Smooth muscle cell (in vitro differentiated cells): ENCODE measurements at regions not wholly inside any gene's neighbourhood (a gene's known extent, or its start where the extent isn't known, plus 50 kb on each side); places are given as distances from the start of the nearest gene placed in this dataset.
A peak's percentile ranks its signal among the peaks of the same experiment; 100 is the strongest.

Experiments used
- DNase-seq: peaks from one replicate; lab custom pipeline; 2025; ENCODE audit not compliant: unreplicated experiment; lab: John Stamatoyannopoulos, UW
- H2AFZ ChIP-seq: fragments of 200-600 bp; sonication (generic); 2 replicates; pipeline ENCODE4 v1.6.0; 2016; ENCODE audit warnings: antibody characterized with exemption, low read depth, mild to moderate bottlenecking
- H3F3A ChIP-seq: fragments of 200-600 bp; sonication (generic); 2 replicates; pipeline ENCODE4 v1.6.0; 2017; ENCODE audit warnings: antibody characterized with exemption, low read depth
- H3K27ac ChIP-seq: fragments of 200-600 bp; sonication (generic); 2 replicates; pipeline ENCODE4 v1.5.1; 2016; ENCODE audit warnings: low read depth, mild to moderate bottlenecking
- H3K27me3 ChIP-seq: fragments of 200-600 bp; sonication (generic); 2 replicates; pipeline ENCODE4 v1.6.1; 2016; ENCODE audit warnings: low read depth, mild to moderate bottlenecking
- H3K36me3 ChIP-seq: fragments of 200-600 bp; sonication (generic); 2 replicates; pipeline ENCODE4 v1.5.1; 2016; ENCODE audit warnings: low read depth
- H3K4me1 ChIP-seq: fragments of 200-600 bp; sonication (generic); 2 replicates; pipeline ENCODE4 v1.5.1; 2016; ENCODE audit warnings: low read depth
- H3K4me2 ChIP-seq: fragments of 200-600 bp; sonication (generic); 2 replicates; pipeline ENCODE4 v1.6.0; 2016; ENCODE audit warnings: mild to moderate bottlenecking
- H3K4me3 ChIP-seq: fragments of 200-600 bp; sonication (generic); 2 replicates; pipeline ENCODE4 v1.5.1; 2016; ENCODE audit warnings: mild to moderate bottlenecking
- H3K79me2 ChIP-seq: fragments of 200-600 bp; sonication (generic); 2 replicates; pipeline ENCODE4 v1.6.0; 2016; ENCODE audit warnings: low read depth, mild to moderate bottlenecking
- H3K9ac ChIP-seq: fragments of 200-600 bp; sonication (generic); 2 replicates; pipeline ENCODE4 v1.6.0; 2016; ENCODE audit warnings: low read depth
- H3K9me3 ChIP-seq: fragments of 200-600 bp; sonication (generic); replicated peaks from 2 replicates; pipeline ENCODE4 v1.5.1; 2016; ENCODE audit warnings: low read depth
- H4K20me1 ChIP-seq: fragments of 200-600 bp; sonication (generic); 2 replicates; pipeline ENCODE4 v1.6.0; 2016; ENCODE audit warnings: low read depth
- WGBS: methylation state at CpG from one replicate; pipeline ENCODE4 v1.1.7; 2016; ENCODE audit warnings: low lambda C conversion rate; 5-methylcytosine and 5-hydroxymethylcytosine counted together
- TF ChIP-seq, protein P1 (sequence below): fragments of 200-600 bp; sonication (generic); IDR thresholded peaks from 2 replicates; pipeline ENCODE4 v1.5.1; 2017; ENCODE audit warnings: borderline replicate concordance, mild to moderate bottlenecking, antibody characterized with exemption; ENCODE audit not compliant: insufficient read depth, poor library complexity, severe bottlenecking

DNA sequence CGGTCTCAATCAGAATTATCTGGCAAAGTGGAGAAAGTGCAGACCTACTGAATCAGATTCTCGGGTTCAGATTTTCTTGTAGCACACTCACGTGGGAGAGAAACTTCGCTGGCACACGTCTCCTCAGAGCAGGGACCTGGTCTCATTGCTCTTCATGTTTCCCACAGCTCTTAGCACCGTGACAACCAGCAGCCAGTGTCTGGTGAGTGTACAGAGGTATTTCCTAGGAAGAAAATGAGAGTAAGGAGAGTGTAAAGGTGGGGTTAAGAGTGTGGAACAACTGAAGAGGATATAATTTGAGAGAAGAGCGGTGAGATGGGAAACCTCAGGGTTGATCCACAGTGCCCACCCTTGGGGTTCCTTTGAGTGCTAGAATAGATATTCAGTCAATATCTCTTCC is 89.2 kb downstream of the ARF6 start:
- no peak for DNase-seq
- peaks cover 6% of the 10 kb centered on the region for H3K4me1 ChIP-seq
- H3K9ac ChIP-seq: peak overlapping the region; percentile 25
- 62% methylated on average over 7 of the region's 7 CpGs for WGBS
- H3K4me2 ChIP-seq: peak overlapping the region; percentile 22
- peak overlapping the region; percentile 82 for H3K27ac ChIP-seq
- H3K9me3 ChIP-seq: no peaks in the 10 kb centered on the region
- H3K4me3 ChIP-seq: no peak overlapping the region
- no peaks in the 10 kb centered on the region for H3K27me3 ChIP-seq
- H4K20me1 ChIP-seq: no peaks in the 10 kb centered on the region
- TF ChIP-seq, protein P1, sequence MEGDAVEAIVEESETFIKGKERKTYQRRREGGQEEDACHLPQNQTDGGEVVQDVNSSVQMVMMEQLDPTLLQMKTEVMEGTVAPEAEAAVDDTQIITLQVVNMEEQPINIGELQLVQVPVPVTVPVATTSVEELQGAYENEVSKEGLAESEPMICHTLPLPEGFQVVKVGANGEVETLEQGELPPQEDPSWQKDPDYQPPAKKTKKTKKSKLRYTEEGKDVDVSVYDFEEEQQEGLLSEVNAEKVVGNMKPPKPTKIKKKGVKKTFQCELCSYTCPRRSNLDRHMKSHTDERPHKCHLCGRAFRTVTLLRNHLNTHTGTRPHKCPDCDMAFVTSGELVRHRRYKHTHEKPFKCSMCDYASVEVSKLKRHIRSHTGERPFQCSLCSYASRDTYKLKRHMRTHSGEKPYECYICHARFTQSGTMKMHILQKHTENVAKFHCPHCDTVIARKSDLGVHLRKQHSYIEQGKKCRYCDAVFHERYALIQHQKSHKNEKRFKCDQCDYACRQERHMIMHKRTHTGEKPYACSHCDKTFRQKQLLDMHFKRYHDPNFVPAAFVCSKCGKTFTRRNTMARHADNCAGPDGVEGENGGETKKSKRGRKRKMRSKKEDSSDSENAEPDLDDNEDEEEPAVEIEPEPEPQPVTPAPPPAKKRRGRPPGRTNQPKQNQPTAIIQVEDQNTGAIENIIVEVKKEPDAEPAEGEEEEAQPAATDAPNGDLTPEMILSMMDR: no peak
- H3K36me3 ChIP-seq: no peaks in the 10 kb centered on the region
- H3K79me2 ChIP-seq: no peaks in the 10 kb centered on the region
- H2AFZ ChIP-seq: peak overlapping the region; percentile 5
- H3F3A ChIP-seq: peaks cover 3% of the 10 kb centered on the region

DNA sequence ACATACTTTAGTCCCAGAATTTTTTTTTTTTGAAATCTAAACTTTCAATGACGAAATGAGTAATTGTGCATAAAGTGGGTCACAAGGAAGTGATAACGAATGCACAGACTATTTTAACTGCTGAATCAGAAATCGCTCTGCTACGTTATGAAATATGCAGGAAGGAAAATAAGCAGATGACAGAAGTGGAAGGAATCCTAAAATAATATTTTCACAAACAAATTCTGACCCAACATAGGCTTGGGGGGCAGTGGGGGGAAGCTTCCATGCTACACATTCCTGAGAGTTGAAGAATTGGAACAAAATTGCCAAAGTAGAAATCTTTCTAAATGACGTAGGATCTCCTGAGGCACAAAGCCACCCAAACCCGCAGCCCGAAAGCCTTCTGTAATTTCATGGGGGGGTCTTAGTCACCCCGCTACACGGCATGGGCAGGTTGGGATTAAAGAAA is 89.6 kb downstream of the ARF6 start:
- Histone ChIP-seq H3K4me1 (peaks cover 6% of the 10 kb centered on the region), H3K9me3 (no peaks in the 10 kb centered on the region), H3K36me3 (no peaks in the 10 kb centered on the region), H3F3A (peaks cover 3% of the 10 kb centered on the region), H3K4me3 (no peak overlapping the region), H2AFZ (peak overlapping the region; percentile 5), H3K9ac (peak overlapping the region; percentile 25), H3K79me2 (no peaks in the 10 kb centered on the region), H3K27me3 (no peaks in the 10 kb centered on the region), H3K4me2 (peak overlapping the region; percentile 22), H3K27ac (peak overlapping the region; percentile 82), H4K20me1 (no peaks in the 10 kb centered on the region)
- DNase-seq: no peak
- WGBS: 62% methylated on average over 9 of the region's 9 CpGs
- TF ChIP-seq, protein P1: no peak

DNA sequence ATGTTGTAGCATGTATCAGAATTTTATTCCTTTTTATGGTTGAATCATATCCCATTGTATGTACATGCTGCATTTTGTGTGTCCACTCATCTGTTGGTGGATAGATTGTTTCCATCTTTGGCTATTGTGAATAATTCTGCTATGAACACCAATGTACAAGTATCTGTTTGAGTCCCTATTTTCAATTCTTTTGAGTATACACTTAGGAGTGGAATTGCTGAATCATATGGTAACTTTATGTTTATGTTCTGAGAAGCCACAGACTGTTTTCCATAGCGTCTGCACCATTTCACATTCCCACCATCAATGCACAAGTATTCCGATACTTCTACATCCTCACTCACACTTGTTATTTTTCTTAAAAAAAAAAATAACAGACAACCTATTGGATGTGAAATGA is 91.5 kb downstream of the ARF6 start:
- peak overlapping the region; percentile 49 for H3K4me2 ChIP-seq
- H4K20me1 ChIP-seq: no peaks in the 10 kb centered on the region
- no peak overlapping the region for H2AFZ ChIP-seq
- TF ChIP-seq, protein P1: no peak
- H3F3A ChIP-seq: peaks cover 9% of the 10 kb centered on the region
- no peak for DNase-seq
- H3K4me3 ChIP-seq: no peak overlapping the region
- no peaks in the 10 kb centered on the region for H3K27me3 ChIP-seq
- no peaks in the 10 kb centered on the region for H3K79me2 ChIP-seq
- no peak overlapping the region for H3K9ac ChIP-seq
- H3K4me1 ChIP-seq: peaks cover 9% of the 10 kb centered on the region
- H3K36me3 ChIP-seq: no peaks in the 10 kb centered on the region
- peak overlapping the region; percentile 82 for H3K27ac ChIP-seq
- no peaks in the 10 kb centered on the region for H3K9me3 ChIP-seq
- 29% methylated on average over 2 of the region's 2 CpGs for WGBS

DNA sequence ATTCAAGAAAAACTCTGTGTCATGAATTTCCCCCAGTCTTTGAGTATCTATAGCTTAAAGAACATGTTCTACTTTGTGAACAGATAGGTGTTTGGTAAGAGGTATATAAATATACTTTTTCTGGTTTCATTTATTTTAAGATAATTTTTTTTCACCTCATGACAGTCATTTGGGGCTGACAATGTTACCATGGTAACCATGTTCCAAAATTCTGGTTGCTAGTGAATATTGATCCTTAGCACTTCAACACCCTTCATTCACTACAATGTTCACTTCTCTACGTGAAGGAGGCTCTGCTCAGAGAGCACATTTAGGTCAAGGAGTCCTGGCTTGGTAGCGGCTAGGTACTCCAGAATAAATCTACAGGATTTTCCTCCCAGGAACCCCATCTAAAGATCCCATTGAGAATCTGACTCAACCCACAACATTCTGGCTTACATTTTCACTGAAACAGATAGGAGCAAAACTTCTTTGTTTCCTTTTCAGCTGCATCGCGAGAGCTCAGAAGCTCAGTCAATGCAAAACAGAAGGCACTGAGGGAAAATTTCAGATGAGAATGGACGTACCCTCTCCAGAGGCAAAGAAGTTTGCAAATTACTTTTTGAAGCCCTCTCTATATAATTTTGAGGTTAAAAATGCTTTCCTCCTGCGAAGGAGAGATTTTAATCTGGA is 93.6 kb downstream of the ARF6 start:
- DNase-seq: no peak
- Histone ChIP-seq H3K9me3 (no peaks in the 10 kb centered on the region), H3K36me3 (no peaks in the 10 kb centered on the region), H3K4me3 (no peak overlapping the region), H2AFZ (peak overlapping the region; percentile 68), H4K20me1 (no peaks in the 10 kb centered on the region), H3K79me2 (no peaks in the 10 kb centered on the region), H3K4me2 (peak overlapping the region; percentile 76), H3K27me3 (no peaks in the 10 kb centered on the region), H3F3A (peaks cover 9% of the 10 kb centered on the region), H3K9ac (peak overlapping the region; percentile 79), H3K4me1 (peaks cover 9% of the 10 kb centered on the region), H3K27ac (peak overlapping the region; percentile 95)
- WGBS: 57% methylated on average over 6 of the region's 6 CpGs
- TF ChIP-seq, protein P1: no peak
